H9 (cell line): ENCODE measurements at regions not wholly inside any gene's neighbourhood (a gene's known extent, or its start where the extent isn't known, plus 50 kb on each side); places are given as distances from the start of the nearest gene placed in this dataset.

Experiments used
- DNase-seq: peaks from one replicate; pipeline ENCODE4 v3.0.0-alpha.2; 2017
- H2AFZ ChIP-seq: one replicate; pipeline ENCODE4 v1.6.1; 2013; ENCODE audit warnings: mild to moderate bottlenecking, low read length, control low read depth, moderate library complexity
- H2AK5ac ChIP-seq: 2 replicates; pipeline ENCODE4 v1.6.1; 2013; ENCODE audit warnings: low read length, control low read depth, mixed read lengths; ENCODE audit not compliant: insufficient read length
- H2BK120ac ChIP-seq: one replicate; pipeline ENCODE4 v1.6.1; 2013; ENCODE audit warnings: low read depth, mild to moderate bottlenecking, low read length, control low read depth, inconsistent platforms; ENCODE audit not compliant: poor library complexity, severe bottlenecking
- H2BK12ac ChIP-seq: 2 replicates; pipeline ENCODE4 v1.6.1; 2013; ENCODE audit warnings: low read length, control low read depth, mixed read lengths, low read depth; ENCODE audit not compliant: insufficient read length
- H2BK15ac ChIP-seq: 2 replicates; pipeline ENCODE4 v1.6.1; 2013; ENCODE audit warnings: low read depth, low read length, control low read depth
- H2BK20ac ChIP-seq: one replicate; pipeline ENCODE4 v1.6.1; 2013; ENCODE audit warnings: low read depth, mild to moderate bottlenecking, low read length, control low read depth, inconsistent platforms; ENCODE audit not compliant: poor library complexity, severe bottlenecking
- H2BK5ac ChIP-seq: 2 replicates; pipeline ENCODE4 v1.6.1; 2013; ENCODE audit warnings: low read length, control low read depth, mixed read lengths; ENCODE audit not compliant: insufficient read length
- H3K14ac ChIP-seq: 2 replicates; pipeline ENCODE4 v1.6.1; 2013; ENCODE audit warnings: low read length, control low read depth; ENCODE audit not compliant: insufficient read depth
- H3K18ac ChIP-seq: 2 replicates; pipeline ENCODE4 v1.6.1; 2013; ENCODE audit warnings: low read depth, mild to moderate bottlenecking, mixed read lengths, low read length, control low read depth; ENCODE audit not compliant: insufficient read length
- H3K23ac ChIP-seq: 2 replicates; pipeline ENCODE4 v1.6.1; 2013; ENCODE audit warnings: low read length, control low read depth, mixed read lengths, low read depth; ENCODE audit not compliant: insufficient read length
- H3K23me2 ChIP-seq: 2 replicates; pipeline ENCODE4 v1.6.1; 2013; ENCODE audit warnings: low read depth, mild to moderate bottlenecking, mixed read lengths, low read length, control low read depth; ENCODE audit not compliant: insufficient read length, poor library complexity, severe bottlenecking
- H3K27ac ChIP-seq: 2 replicates; pipeline ENCODE4 v1.5.1; 2013; ENCODE audit warnings: low read length, control low read depth, mixed read lengths, low read depth; ENCODE audit not compliant: insufficient read length
- H3K27me3 ChIP-seq: 2 replicates; pipeline ENCODE4 v1.6.1; 2013; ENCODE audit warnings: low read length, control low read depth, inconsistent platforms; ENCODE audit not compliant: insufficient read depth
- H3K4ac ChIP-seq: 2 replicates; pipeline ENCODE4 v1.6.1; 2013; ENCODE audit warnings: low read depth, mild to moderate bottlenecking, control low read depth, inconsistent platforms, low read length, moderate library complexity
- H3K4me1 ChIP-seq: 2 replicates; pipeline ENCODE4 v1.6.1; 2013; ENCODE audit warnings: low read length, control low read depth, inconsistent platforms; ENCODE audit not compliant: insufficient read depth
- H3K4me2 ChIP-seq: 2 replicates; pipeline ENCODE4 v1.6.1; 2013; ENCODE audit warnings: low read length, control low read depth, mixed read lengths; ENCODE audit not compliant: insufficient read length, insufficient read depth
- H3K56ac ChIP-seq: 2 replicates; pipeline ENCODE4 v1.6.1; 2013; ENCODE audit warnings: low read depth, mild to moderate bottlenecking, mixed read lengths, low read length, control low read depth; ENCODE audit not compliant: insufficient read length
- H3K79me1 ChIP-seq: 2 replicates; pipeline ENCODE4 v1.6.1; 2013; ENCODE audit warnings: low read depth, mild to moderate bottlenecking, moderate library complexity, low read length, control low read depth, inconsistent platforms; ENCODE audit not compliant: insufficient read depth, poor library complexity, severe bottlenecking
- H3K79me2 ChIP-seq: 2 replicates; pipeline ENCODE4 v1.6.1; 2013; ENCODE audit warnings: low read length, control low read depth, inconsistent platforms; ENCODE audit not compliant: insufficient read depth
- H3K9ac ChIP-seq: 2 replicates; pipeline ENCODE4 v1.6.1; 2013; ENCODE audit warnings: low read length, control low read depth, mixed read lengths; ENCODE audit not compliant: insufficient read length; ENCODE audit errors: extremely low read depth
- H3K9me3 ChIP-seq: one replicate; pipeline ENCODE4 v1.6.1; 2013; ENCODE audit warnings: low read depth, low read length, inconsistent platforms; ENCODE audit not compliant: control insufficient read depth
- H3T11ph ChIP-seq: one replicate; pipeline ENCODE4 v1.6.1; 2013; ENCODE audit warnings: mild to moderate bottlenecking, low read length, control low read depth, inconsistent platforms
- H4K20me1 ChIP-seq: one replicate; pipeline ENCODE4 v1.6.1; 2013; ENCODE audit not compliant: control insufficient read depth, insufficient read length, insufficient read depth
- H4K5ac ChIP-seq: 2 replicates; pipeline ENCODE4 v1.6.1; 2013; ENCODE audit warnings: low read depth, mild to moderate bottlenecking, mixed read lengths, low read length, control low read depth; ENCODE audit not compliant: insufficient read length
- H4K8ac ChIP-seq: replicated peaks from 2 replicates; pipeline ENCODE4 v1.6.1; 2013; ENCODE audit warnings: low read length, control low read depth, mixed read lengths, low read depth; ENCODE audit not compliant: insufficient read length
- H4K91ac ChIP-seq: 2 replicates; pipeline ENCODE4 v1.6.1; 2013; ENCODE audit warnings: low read depth, mild to moderate bottlenecking, moderate library complexity, mixed read lengths, low read length, control low read depth; ENCODE audit not compliant: insufficient read length
- H3K27ac Mint-ChIP-seq, 3 experiments: 2 replicates in 2 of 3; 3 replicates in 1 of 3; pipeline ENCODE4 v1.8.0; 2020 to 2021; ENCODE audit warnings: mixed read lengths in 3 of 3, mild to moderate bottlenecking in 1 of 3, moderate library complexity in 1 of 3
- H3K27me3 Mint-ChIP-seq: 2 replicates; pipeline ENCODE4 v1.8.0; 2021; ENCODE audit warnings: low read depth, mild to moderate bottlenecking, moderate library complexity, mixed read lengths
- H3K36me3 Mint-ChIP-seq, 3 experiments: 2 replicates in 2 of 3; 3 replicates in 1 of 3; pipeline ENCODE4 v1.8.0; 2020 to 2021; ENCODE audit warnings: low read depth in 3 of 3, mixed read lengths in 3 of 3; ENCODE audit not compliant: insufficient read depth in 1 of 3
- H3K4me1 Mint-ChIP-seq, 2 experiments: 2 replicates each; pipeline ENCODE4 v1.8.0; 2020; ENCODE audit warnings: mixed read lengths in 2 of 2
- H3K4me3 Mint-ChIP-seq, 2 experiments: 2 replicates in 1 of 2; 3 replicates in 1 of 2; pipeline ENCODE4 v1.8.0; 2020 to 2021; ENCODE audit warnings: mild to moderate bottlenecking in 2 of 2, mixed read lengths in 2 of 2, moderate library complexity in 1 of 2
- H3K9me3 Mint-ChIP-seq, 2 experiments: 2 replicates in 1 of 2; 3 replicates in 1 of 2; pipeline ENCODE4 v1.8.0; 2020; ENCODE audit warnings: mild to moderate bottlenecking in 2 of 2, mixed read lengths in 2 of 2, moderate library complexity in 1 of 2
- CTCF ChIP-seq: fragments of 200-600 bp; sonication (generic); conservative IDR thresholded peaks from 3 replicates; pipeline ENCODE4 v1.8.0; 2021; ENCODE audit warnings: antibody characterized with exemption, mild to moderate bottlenecking
- WGBS: extraction: QIAGEN DNeasy Blood & Tissue Kit; methylation state at CpG from one replicate; pipeline ENCODE4 v1.1.7; 2013; ENCODE audit warnings: missing lambda C conversion rate, low lambda C conversion rate, mixed read lengths; ENCODE audit not compliant: insufficient read length; ENCODE audit errors: extremely low coverage; 5-methylcytosine and 5-hydroxymethylcytosine counted together

GRCh38 chr18:5661179-5661578 is 117.4 kb upstream of the EPB41L3 start:
- Histone ChIP-seq H3K18ac (no peak overlapping the region), H2BK20ac (no peak overlapping the region), H3K14ac (no peak overlapping the region), H3K27ac (no peak overlapping the region), H3K9ac (no peak overlapping the region), H2BK12ac (no peak overlapping the region), H2BK5ac (no peak overlapping the region), H2BK15ac (no peak overlapping the region), H4K91ac (no peak overlapping the region), H2AFZ (no peak overlapping the region), H3K79me2 (no peaks in the 10 kb centered on the region), H2AK5ac (no peak overlapping the region), H4K8ac (no peak overlapping the region), H3T11ph (no peak overlapping the region), H3K27me3 (no peaks in the 10 kb centered on the region), H4K5ac (no peak overlapping the region), H3K4me1 (no peaks in the 10 kb centered on the region), H3K79me1 (no peaks in the 10 kb centered on the region), H3K23ac (no peak overlapping the region), H3K4me2 (no peak overlapping the region), H3K4ac (no peak overlapping the region), H3K9me3 (no peaks in the 10 kb centered on the region), H4K20me1 (no peaks in the 10 kb centered on the region), H3K56ac (no peak overlapping the region), H3K23me2 (no peaks in the 10 kb centered on the region), H2BK120ac (no peak overlapping the region)
- Mint-ChIP-seq H3K36me3 (no peaks in the 10 kb centered on the region), H3K4me3 (no peak overlapping the region), H3K9me3 (no peaks in the 10 kb centered on the region), H3K4me1 (no peaks in the 10 kb centered on the region), H3K27ac (no peak overlapping the region), H3K27me3 (peaks cover 7% of the 10 kb centered on the region)
- DNase-seq = no peak
- no CpG with 5 or more reads among the region's 1 CpG for WGBS
- TF ChIP-seq CTCF = no peak
